GM12891 (cell line): ENCODE measurements at regions not wholly inside any gene's neighbourhood (a gene's known extent, or its start where the extent isn't known, plus 50 kb on each side); places are given as distances from the start of the nearest gene placed in this dataset.

ENCODE experiments used
- POLR2A ChIP-seq: IDR thresholded peaks from 2 replicates; pipeline ENCODE4 v1.6.1; 2011; ENCODE audit warnings: low read depth, low read length, control low read depth
- POLR2AphosphoS5 ChIP-seq: IDR thresholded peaks from 2 replicates; pipeline ENCODE4 v1.6.1; 2011; ENCODE audit warnings: low read depth, low read length, control low read depth
- POU2F2 ChIP-seq: IDR thresholded peaks from 2 replicates; pipeline ENCODE4 v1.6.1; 2011; ENCODE audit warnings: low read depth, mild to moderate bottlenecking, control low read depth, low read length, moderate library complexity

GRCh38 chr5:54792611-54793404 lies 192.6 kb downstream of the ESM1 start:
- TF ChIP-seq POU2F2 = no peak
- TF ChIP-seq POLR2AphosphoS5 = no peak
- TF ChIP-seq POLR2A = no peak
